Heart left ventricle (tissue), 13 donors: ENCODE measurements at regions not wholly inside any gene's neighbourhood (a gene's known extent, or its start where the extent isn't known, plus 50 kb on each side); places are given as distances from the start of the nearest gene placed in this dataset.

ENCODE experiments used
- CTCF ChIP-seq, 12 donors: fragments of 200-600 bp; sonication (generic) in 4 of 12; IDR thresholded peaks; one replicate each; pipeline versions ENCODE4 v1.5.0 to v1.8.0; 2018 to 2022; ENCODE audit warnings: antibody characterized with exemption in 12 of 12, mild to moderate bottlenecking in 5 of 12
- POLR2A ChIP-seq, 2 donors: fragments of 450-650 bp; IDR thresholded peaks; one replicate each; pipeline ENCODE4 v1.6.1; 2017; ENCODE audit warnings: antibody characterized with exemption in 2 of 2, mild to moderate bottlenecking in 2 of 2, moderate library complexity in 2 of 2
- donor health status: ischemic (EF 13 %, LVEDD 7.1; RV severe dilation, severe dysfunction).
- donor health status: DM: no; HTN: yes; CAD: no.
- donor health status: DM: no; HTN: no; CAD: no.
- donor health status: ischemic (EF 25% LVEDD 6.9; RV normal size, moderate dysfunction).
- donor health status: ischemic (EF 25% LVEDD 5.7; RV mildly dilated, moderate dysfunction).
- donor health status: ischemic (EF 35%, LVEDD 5.7; RV mildly dilated, moderate dysfunction).
- donor health status: nonischemic (EF 11% LVEDD 7.7; RV severe dilation, severe dysfunction).
- donor health status: DM: yes; HTN: yes; CAD: no.
- donor health status: PGD.
- donor health status: ischemic (EF 29% LVEDD 5.4; RV normal size, mild dysfunction).
- donor health status: nonischemic (EF 23%, LVEDD 6.1; RV moderate dilation, normal function).

GRCh38 chr4:111066447-111066846 lies 443.6 kb upstream of the PITX2 start:
- no peak for TF ChIP-seq CTCF (IDR thresholded peaks at IDR 0.05)
- no peak for TF ChIP-seq POLR2A (IDR thresholded peaks at IDR 0.05)
